GM12878 (cell line): ENCODE measurements at regions not wholly inside any gene's neighbourhood (a gene's known extent, or its start where the extent isn't known, plus 50 kb on each side); places are given as distances from the start of the nearest gene placed in this dataset.

Experiments used
- ATAC-seq: fragments of 200-7000 bp; cut with Tn5 transposase; 3 replicates; pipeline ENCODE4 v1.9.1; 2020; ENCODE audit warnings: mild to moderate bottlenecking, moderate library complexity
- BruUV-seq: library from RNA; stranded (reverse); fragments of 400-500 nt; replicated peaks from 2 replicates; lab custom pipeline; 2021; lab: Mats Ljungman, UMichigan
- CTCF ChIA-PET: fragments of 300-600 bp; sonication (Branson Sonifier 250); formaldehyde crosslinking; extraction: SDS; loops from one replicate; lab custom pipeline; 2021; ENCODE audit warnings: inconsistent platforms; lab: Yijun Ruan, JAX
- POLR2A ChIA-PET: fragments of 350-600 bp; formaldehyde crosslinking; extraction: SDS; loops from one replicate; lab custom pipeline; 2021; ENCODE audit warnings: inconsistent platforms; lab: Charles Lee
- RAD21 ChIA-PET: fragments of 300-600 bp; sonication (Branson Sonifier 250); formaldehyde crosslinking; loops from one replicate; lab custom pipeline; 2023; ENCODE audit warnings: antibody characterized with exemption; ENCODE audit not compliant: unreplicated experiment; lab: Charles Lee
- SMC1A ChIA-PET: fragments of 300-600 bp; sonication (Branson Sonifier 250); formaldehyde crosslinking; loops from one replicate; lab custom pipeline; 2023; ENCODE audit not compliant: unreplicated experiment, uncharacterized antibody; lab: Charles Lee
- DNase-seq: peaks from one replicate; pipeline ENCODE4 v3.0.0-alpha.2; 2011; ENCODE audit warnings: low read depth, low spot score
- FAIRE-seq: peaks from 3 replicates; lab custom pipeline; 2011; peaks lifted over from hg19 to GRCh38; lab: Jason Lieb, UNC
- H2AFZ ChIP-seq: 2 replicates; pipeline ENCODE4 v1.6.0; 2011; ENCODE audit warnings: low read depth, low read length, control low read depth; ENCODE audit not compliant: control insufficient read depth
- H3K27ac ChIP-seq: 2 replicates; pipeline ENCODE4 v1.5.1; 2011; ENCODE audit warnings: control low read depth; ENCODE audit not compliant: control insufficient read depth, insufficient read depth
- H3K27me3 ChIP-seq, 2 experiments: replicated peaks in 1 of 2; 2 replicates each; pipeline versions ENCODE4 v1.6.0 to v1.6.1; 2011; ENCODE audit warnings: low read length in 1 of 2; ENCODE audit not compliant: control insufficient read depth in 2 of 2, insufficient read depth in 2 of 2
- H3K36me3 ChIP-seq, 2 experiments: 2 replicates each; pipeline ENCODE4 v1.5.1; 2011; ENCODE audit warnings: low read length in 1 of 2; ENCODE audit not compliant: control insufficient read depth in 2 of 2, insufficient read depth in 2 of 2
- H3K4me1 ChIP-seq: 2 replicates; pipeline ENCODE4 v1.6.1; 2011; ENCODE audit warnings: mild to moderate bottlenecking, low read length, moderate library complexity, mixed read lengths; ENCODE audit not compliant: control insufficient read depth, insufficient read depth
- H3K4me2 ChIP-seq: 2 replicates; pipeline ENCODE4 v1.6.0; 2011; ENCODE audit warnings: control low read depth; ENCODE audit not compliant: control insufficient read depth, insufficient read depth
- H3K4me3 ChIP-seq: fragments of 200-600 bp; sonication (generic); 2 replicates; pipeline ENCODE4 v1.5.1; 2016
- H3K79me2 ChIP-seq: 2 replicates; pipeline ENCODE4 v1.6.0; 2011; ENCODE audit warnings: low read length; ENCODE audit not compliant: control insufficient read depth, insufficient read depth
- H3K9ac ChIP-seq: 2 replicates; pipeline ENCODE4 v1.8.0; 2011; ENCODE audit warnings: low read length, control low read depth, mixed read lengths; ENCODE audit not compliant: control insufficient read depth, insufficient read depth
- H3K9me3 ChIP-seq: replicated peaks from 3 replicates; pipeline ENCODE4 v1.5.1; 2011; ENCODE audit warnings: mild to moderate bottlenecking, low read length; ENCODE audit not compliant: control insufficient read depth, insufficient read depth
- H4K20me1 ChIP-seq: 2 replicates; pipeline ENCODE4 v1.6.0; 2011; ENCODE audit not compliant: control insufficient read depth, insufficient read depth
- BMI1 ChIP-seq: fragments of 450-650 bp; IDR thresholded peaks from 2 replicates; pipeline ENCODE4 v1.6.1; 2016; ENCODE audit warnings: mild to moderate bottlenecking, moderate library complexity, borderline replicate concordance
- DPF2 ChIP-seq: fragments of 450-650 bp; IDR thresholded peaks from 2 replicates; pipeline ENCODE4 v1.6.1; 2017; ENCODE audit warnings: mild to moderate bottlenecking
- MEF2B ChIP-seq: fragments of 450-650 bp; IDR thresholded peaks from 2 replicates; pipeline ENCODE4 v1.6.1; 2018; ENCODE audit warnings: mild to moderate bottlenecking, moderate library complexity; ENCODE audit not compliant: partially characterized antibody, poor library complexity, severe bottlenecking
- NFYB ChIP-seq: IDR thresholded peaks from 2 replicates; pipeline ENCODE4 v1.6.1; 2011; ENCODE audit warnings: low read depth, mild to moderate bottlenecking, low read length, improper control_type of control experiment, moderate library complexity; ENCODE audit not compliant: insufficient read depth
- RAD21 ChIP-seq: IDR thresholded peaks from 2 replicates; pipeline ENCODE4 v1.6.1; 2011; ENCODE audit warnings: mild to moderate bottlenecking, low read depth, low read length, moderate library complexity; ENCODE audit not compliant: insufficient read depth
- SRF ChIP-seq, 2 experiments: IDR thresholded peaks; 2 replicates each; pipeline ENCODE4 v1.6.1; 2011; ENCODE audit warnings: low read depth in 2 of 2, low read length in 2 of 2, mild to moderate bottlenecking in 1 of 2, moderate library complexity in 1 of 2
- WGBS: methylation state at CpG from one replicate; pipeline ENCODE4 v1.1.6; 2016; ENCODE audit warnings: low lambda C conversion rate; ENCODE audit not compliant: insufficient replicate concordance, insufficient coverage; ENCODE audit errors: missing lambda C conversion rate; 5-methylcytosine and 5-hydroxymethylcytosine counted together
- in situ Hi-C: fragments of 300-500 bp; cut with MboI; formaldehyde crosslinking; loops from 9 replicates; pipeline ENCODE4 v1.14.3; 2018; ENCODE audit warnings: mixed read lengths
- intact Hi-C: fragments of 100-400 bp; cut with micrococcal nuclease; formaldehyde crosslinking; loops from one replicate; pipeline ENCODE4 v1.14.2; 2022; ENCODE audit not compliant: unreplicated experiment
- TF ChIP-seq, protein P1 (sequence below), 3 experiments: IDR thresholded peaks in 2 of 3; conservative IDR thresholded peaks in 1 of 3; 2 replicates each; pipeline ENCODE4 v1.5.1; 2011; ENCODE audit warnings: low read depth in 3 of 3, low read length in 3 of 3, mild to moderate bottlenecking in 3 of 3, control low read depth in 2 of 3, moderate library complexity in 2 of 3, inconsistent platforms in 1 of 3, mixed read lengths in 1 of 3; ENCODE audit not compliant: control insufficient read depth in 2 of 3, insufficient read depth in 1 of 3; ENCODE audit errors: extremely low read depth in 1 of 3
- TF ChIP-seq, protein P2 (sequence below): fragments of 450-650 bp; formaldehyde crosslinking; IDR thresholded peaks from 2 replicates; pipeline ENCODE4 v1.4.0; 2020; ENCODE audit warnings: mild to moderate bottlenecking, moderate library complexity
- TF ChIP-seq, protein P3 (sequence below): fragments of 450-650 bp; IDR thresholded peaks from 2 replicates; pipeline ENCODE4 v1.6.1; 2018; ENCODE audit warnings: borderline replicate concordance, mild to moderate bottlenecking; ENCODE audit not compliant: partially characterized antibody
- TF ChIP-seq, protein P4 (sequence below): fragments of 450-650 bp; IDR thresholded peaks from 2 replicates; pipeline ENCODE4 v1.6.1; 2017; ENCODE audit warnings: borderline replicate concordance

DNA sequence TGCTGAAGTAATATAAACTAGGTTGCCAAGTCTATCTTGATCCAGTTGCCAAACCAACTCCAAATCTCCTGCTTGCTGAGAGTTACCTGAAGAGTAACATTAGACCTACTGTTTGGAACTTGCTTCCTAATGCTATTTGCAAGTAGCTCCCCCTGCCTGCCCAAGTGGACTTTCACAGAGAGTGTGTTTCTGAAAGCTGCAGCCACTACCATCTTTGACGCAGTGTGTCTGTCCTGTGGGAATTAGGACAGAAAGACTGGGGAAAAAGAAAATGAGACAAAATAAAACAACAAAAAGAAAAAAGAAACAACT lies 195.0 kb upstream of the HS3ST1 start:
- Histone ChIP-seq H4K20me1 (no peaks in the 10 kb centered on the region), H3K9ac (no peak overlapping the region), H3K27me3 (no peaks in the 10 kb centered on the region), H3K4me1 (no peaks in the 10 kb centered on the region), H2AFZ (no peak overlapping the region), H3K4me2 (no peak overlapping the region), H3K27ac (no peak overlapping the region), H3K79me2 (no peaks in the 10 kb centered on the region), H3K4me3 (no peak overlapping the region), H3K9me3 (no peaks in the 10 kb centered on the region), H3K36me3 (no peaks in the 10 kb centered on the region)
- ChIA-PET RAD21 (interaction anchor here (1.1 to 2.1 kb wide), 4 partner anchors 11 to 200 kb away, joined by 3 to 7 read pairs (median 3); no protein-coding TSS in a partner anchor), POLR2A (no interaction called here), CTCF (interaction anchor here (0.5 to 1.4 kb wide), 6 partner anchors 24 to 1068 kb away, joined by 3 to 5 read pairs (median 4); no protein-coding TSS in a partner anchor), SMC1A (interaction anchor here (0.6 to 1.6 kb wide), 4 partner anchors 8 to 193 kb away, joined by 3 read pairs; no protein-coding TSS in a partner anchor)
- FAIRE-seq: no peak
- DNase-seq: no peak
- intact Hi-C loops: no loop called here
- no TSS peak for BruUV-seq
- 100% methylated on average over 1 of the region's 1 CpG for WGBS
- ATAC-seq: peak; percentile 52
- in situ Hi-C loops: no loop called here
- peak; percentile 49 for TF ChIP-seq RAD21
- TF ChIP-seq, protein P1, sequence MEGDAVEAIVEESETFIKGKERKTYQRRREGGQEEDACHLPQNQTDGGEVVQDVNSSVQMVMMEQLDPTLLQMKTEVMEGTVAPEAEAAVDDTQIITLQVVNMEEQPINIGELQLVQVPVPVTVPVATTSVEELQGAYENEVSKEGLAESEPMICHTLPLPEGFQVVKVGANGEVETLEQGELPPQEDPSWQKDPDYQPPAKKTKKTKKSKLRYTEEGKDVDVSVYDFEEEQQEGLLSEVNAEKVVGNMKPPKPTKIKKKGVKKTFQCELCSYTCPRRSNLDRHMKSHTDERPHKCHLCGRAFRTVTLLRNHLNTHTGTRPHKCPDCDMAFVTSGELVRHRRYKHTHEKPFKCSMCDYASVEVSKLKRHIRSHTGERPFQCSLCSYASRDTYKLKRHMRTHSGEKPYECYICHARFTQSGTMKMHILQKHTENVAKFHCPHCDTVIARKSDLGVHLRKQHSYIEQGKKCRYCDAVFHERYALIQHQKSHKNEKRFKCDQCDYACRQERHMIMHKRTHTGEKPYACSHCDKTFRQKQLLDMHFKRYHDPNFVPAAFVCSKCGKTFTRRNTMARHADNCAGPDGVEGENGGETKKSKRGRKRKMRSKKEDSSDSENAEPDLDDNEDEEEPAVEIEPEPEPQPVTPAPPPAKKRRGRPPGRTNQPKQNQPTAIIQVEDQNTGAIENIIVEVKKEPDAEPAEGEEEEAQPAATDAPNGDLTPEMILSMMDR (IDR thresholded peaks at IDR 0.05 in 2 of 3, conservative IDR thresholded peaks at IDR 0.05 in 1 of 3; ENCODE audit: control insufficient read depth in 2 of 3, extremely low read depth in 1 of 3, insufficient read depth in 1 of 3, low read depth in 3 of 3, low read length in 3 of 3): peak; percentile 20 to 35 (median 20); a peak in 3 of 6 replicates
- TF ChIP-seq, protein P2, sequence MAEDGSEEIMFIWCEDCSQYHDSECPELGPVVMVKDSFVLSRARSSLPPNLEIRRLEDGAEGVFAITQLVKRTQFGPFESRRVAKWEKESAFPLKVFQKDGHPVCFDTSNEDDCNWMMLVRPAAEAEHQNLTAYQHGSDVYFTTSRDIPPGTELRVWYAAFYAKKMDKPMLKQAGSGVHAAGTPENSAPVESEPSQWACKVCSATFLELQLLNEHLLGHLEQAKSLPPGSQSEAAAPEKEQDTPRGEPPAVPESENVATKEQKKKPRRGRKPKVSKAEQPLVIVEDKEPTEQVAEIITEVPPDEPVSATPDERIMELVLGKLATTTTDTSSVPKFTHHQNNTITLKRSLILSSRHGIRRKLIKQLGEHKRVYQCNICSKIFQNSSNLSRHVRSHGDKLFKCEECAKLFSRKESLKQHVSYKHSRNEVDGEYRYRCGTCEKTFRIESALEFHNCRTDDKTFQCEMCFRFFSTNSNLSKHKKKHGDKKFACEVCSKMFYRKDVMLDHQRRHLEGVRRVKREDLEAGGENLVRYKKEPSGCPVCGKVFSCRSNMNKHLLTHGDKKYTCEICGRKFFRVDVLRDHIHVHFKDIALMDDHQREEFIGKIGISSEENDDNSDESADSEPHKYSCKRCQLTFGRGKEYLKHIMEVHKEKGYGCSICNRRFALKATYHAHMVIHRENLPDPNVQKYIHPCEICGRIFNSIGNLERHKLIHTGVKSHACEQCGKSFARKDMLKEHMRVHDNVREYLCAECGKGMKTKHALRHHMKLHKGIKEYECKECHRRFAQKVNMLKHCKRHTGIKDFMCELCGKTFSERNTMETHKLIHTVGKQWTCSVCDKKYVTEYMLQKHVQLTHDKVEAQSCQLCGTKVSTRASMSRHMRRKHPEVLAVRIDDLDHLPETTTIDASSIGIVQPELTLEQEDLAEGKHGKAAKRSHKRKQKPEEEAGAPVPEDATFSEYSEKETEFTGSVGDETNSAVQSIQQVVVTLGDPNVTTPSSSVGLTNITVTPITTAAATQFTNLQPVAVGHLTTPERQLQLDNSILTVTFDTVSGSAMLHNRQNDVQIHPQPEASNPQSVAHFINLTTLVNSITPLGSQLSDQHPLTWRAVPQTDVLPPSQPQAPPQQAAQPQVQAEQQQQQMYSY: no peak
- TF ChIP-seq NFYB: no peak
- no peak for TF ChIP-seq MEF2B
- no peak for TF ChIP-seq BMI1
- no peak for TF ChIP-seq SRF (IDR thresholded peaks at IDR 0.05; ENCODE audit: low read depth in 2 of 2, low read length in 2 of 2)
- TF ChIP-seq, protein P3, sequence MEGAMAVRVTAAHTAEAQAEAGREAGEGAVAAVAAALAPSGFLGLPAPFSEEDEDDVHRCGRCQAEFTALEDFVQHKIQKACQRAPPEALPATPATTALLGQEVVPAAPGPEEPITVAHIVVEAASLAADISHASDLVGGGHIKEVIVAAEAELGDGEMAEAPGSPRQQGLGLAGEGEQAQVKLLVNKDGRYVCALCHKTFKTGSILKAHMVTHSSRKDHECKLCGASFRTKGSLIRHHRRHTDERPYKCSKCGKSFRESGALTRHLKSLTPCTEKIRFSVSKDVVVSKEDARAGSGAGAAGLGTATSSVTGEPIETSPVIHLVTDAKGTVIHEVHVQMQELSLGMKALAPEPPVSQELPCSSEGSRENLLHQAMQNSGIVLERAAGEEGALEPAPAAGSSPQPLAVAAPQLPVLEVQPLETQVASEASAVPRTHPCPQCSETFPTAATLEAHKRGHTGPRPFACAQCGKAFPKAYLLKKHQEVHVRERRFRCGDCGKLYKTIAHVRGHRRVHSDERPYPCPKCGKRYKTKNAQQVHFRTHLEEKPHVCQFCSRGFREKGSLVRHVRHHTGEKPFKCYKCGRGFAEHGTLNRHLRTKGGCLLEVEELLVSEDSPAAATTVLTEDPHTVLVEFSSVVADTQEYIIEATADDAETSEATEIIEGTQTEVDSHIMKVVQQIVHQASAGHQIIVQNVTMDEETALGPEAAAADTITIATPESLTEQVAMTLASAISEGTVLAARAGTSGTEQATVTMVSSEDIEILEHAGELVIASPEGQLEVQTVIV: no peak
- TF ChIP-seq, protein P4, sequence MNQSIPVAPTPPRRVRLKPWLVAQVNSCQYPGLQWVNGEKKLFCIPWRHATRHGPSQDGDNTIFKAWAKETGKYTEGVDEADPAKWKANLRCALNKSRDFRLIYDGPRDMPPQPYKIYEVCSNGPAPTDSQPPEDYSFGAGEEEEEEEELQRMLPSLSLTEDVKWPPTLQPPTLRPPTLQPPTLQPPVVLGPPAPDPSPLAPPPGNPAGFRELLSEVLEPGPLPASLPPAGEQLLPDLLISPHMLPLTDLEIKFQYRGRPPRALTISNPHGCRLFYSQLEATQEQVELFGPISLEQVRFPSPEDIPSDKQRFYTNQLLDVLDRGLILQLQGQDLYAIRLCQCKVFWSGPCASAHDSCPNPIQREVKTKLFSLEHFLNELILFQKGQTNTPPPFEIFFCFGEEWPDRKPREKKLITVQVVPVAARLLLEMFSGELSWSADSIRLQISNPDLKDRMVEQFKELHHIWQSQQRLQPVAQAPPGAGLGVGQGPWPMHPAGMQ: no peak
- no peak for TF ChIP-seq DPF2
